ENCODE measurements at regions not wholly inside any gene's neighbourhood (a gene's known extent, or its start where the extent isn't known, plus 50 kb on each side); places are given as distances from the start of the nearest gene placed in this dataset.

GRCh38 chr4:20641976-20642375 lies 58.3 kb upstream of the PACRGL start:
- no peaks in the 10 kb centered on the region; a peak in 1 of 7 replicates for H3K36me3 Mint-ChIP-seq (ENCODE audit: insufficient read depth in 1 of 3, low read depth in 3 of 3)
- H3K79me1 ChIP-seq (ENCODE audit: insufficient read depth, low read depth, low read length, poor library complexity, severe bottlenecking): no peaks in the 10 kb centered on the region
- no peak overlapping the region for H3K27ac ChIP-seq (ENCODE audit: insufficient read length, low read depth, low read length)
- no peak overlapping the region for H3K27ac Mint-ChIP-seq
- no peaks in the 10 kb centered on the region for H3K4me1 ChIP-seq (ENCODE audit: insufficient read depth, low read length)
- DNase-seq: no peak
- no CpG with 5 or more reads among the region's 3 CpGs for WGBS (ENCODE audit: extremely low coverage, insufficient read length, low lambda C conversion rate)
- H3K9me3 Mint-ChIP-seq: peaks cover 0 to 7% of the 10 kb centered on the region in 2 experiments; a peak in 3 of 5 replicates
- H3K27me3 ChIP-seq (ENCODE audit: insufficient read depth, low read length): no peaks in the 10 kb centered on the region
- no peak overlapping the region for H3K9ac ChIP-seq (ENCODE audit: extremely low read depth, insufficient read length, low read length)
- H3K79me2 ChIP-seq (ENCODE audit: insufficient read depth, low read length): no peaks in the 10 kb centered on the region
- H3K23ac ChIP-seq (ENCODE audit: insufficient read length, low read depth, low read length): no peak overlapping the region
- H3K4me3 Mint-ChIP-seq: no peak overlapping the region
- no peak overlapping the region for H3T11ph ChIP-seq (ENCODE audit: low read length)
- no peak overlapping the region for H4K91ac ChIP-seq (ENCODE audit: insufficient read length, low read depth, low read length)
- no peaks in the 10 kb centered on the region for H3K23me2 ChIP-seq (ENCODE audit: insufficient read length, low read depth, low read length, poor library complexity, severe bottlenecking)
- no peak overlapping the region for H3K14ac ChIP-seq (ENCODE audit: insufficient read depth, low read length)
- no peak for TF ChIP-seq CTCF (conservative IDR thresholded peaks at IDR 0.05)
- no peak overlapping the region for H2AK5ac ChIP-seq (ENCODE audit: insufficient read length, low read length)
- H3K4me2 ChIP-seq (ENCODE audit: insufficient read depth, insufficient read length, low read length): no peak overlapping the region
- H2BK15ac ChIP-seq (ENCODE audit: low read depth, low read length): no peak overlapping the region
- H3K56ac ChIP-seq (ENCODE audit: insufficient read length, low read depth, low read length): no peak overlapping the region
- H3K27me3 Mint-ChIP-seq (ENCODE audit: low read depth): no peaks in the 10 kb centered on the region
- no peak overlapping the region for H2AFZ ChIP-seq (ENCODE audit: low read length)
- no peaks in the 10 kb centered on the region for H3K4me1 Mint-ChIP-seq
- no peak overlapping the region for H4K8ac ChIP-seq (replicated peaks; ENCODE audit: insufficient read length, low read depth, low read length)
- H2BK12ac ChIP-seq (ENCODE audit: insufficient read length, low read depth, low read length): no peak overlapping the region
- H3K9me3 ChIP-seq (ENCODE audit: control insufficient read depth, low read depth, low read length): no peaks in the 10 kb centered on the region
- no peak overlapping the region for H2BK120ac ChIP-seq (ENCODE audit: low read depth, low read length, poor library complexity, severe bottlenecking)
- no peak overlapping the region for H4K5ac ChIP-seq (ENCODE audit: insufficient read length, low read depth, low read length)
- no peak overlapping the region for H2BK5ac ChIP-seq (ENCODE audit: insufficient read length, low read length)
- H3K18ac ChIP-seq (ENCODE audit: insufficient read length, low read depth, low read length): no peak overlapping the region
- no peak overlapping the region for H3K4ac ChIP-seq (ENCODE audit: low read depth, low read length)
- no peaks in the 10 kb centered on the region for H4K20me1 ChIP-seq (ENCODE audit: control insufficient read depth, insufficient read depth, insufficient read length)
- no peak overlapping the region for H2BK20ac ChIP-seq (ENCODE audit: low read depth, low read length, poor library complexity, severe bottlenecking)
